ENCODE measurements at regions not wholly inside any gene's neighbourhood (a gene's known extent, or its start where the extent isn't known, plus 50 kb on each side); places are given as distances from the start of the nearest gene placed in this dataset.

GRCh38 chr12:24480766-24481449, 468.0 kb downstream of the BCAT1 start:
- POLR2A ChIA-PET, result no interaction called here
- intact Hi-C loops (cut with micrococcal nuclease; ENCODE audit: unreplicated experiment) (no loop called here), in situ Hi-C loops (cut with HindIII; ENCODE audit: low pct_unique_long_range_greater_than_20kb, low sequenced_read_pairs) (no loop called here)
- H3K9me3 ChIP-seq (ENCODE audit: control insufficient read depth, insufficient read depth, low read depth, low read length), result no peaks in the 10 kb centered on the region
- H3K27me3 ChIP-seq (ENCODE audit: control insufficient read depth, insufficient read depth, low read length), result no peaks in the 10 kb centered on the region
- CTCF ChIA-PET, result no interaction called here
- H3K36me3 ChIP-seq (ENCODE audit: control insufficient read depth, insufficient read depth, low read length), result no peaks in the 10 kb centered on the region
- TF ChIP-seq TCF7L2 (IDR thresholded peaks at IDR 0.05; ENCODE audit: low read depth, low read length) (no peak), SIN3A (IDR thresholded peaks at IDR 0.05; ENCODE audit: borderline replicate concordance, insufficient read depth, low read depth, low read length) (no peak), POLR2AphosphoS5 (IDR thresholded peaks at IDR 0.05; ENCODE audit: low read depth, low read length) (no peak)
- TF ChIP-seq, protein P1, sequence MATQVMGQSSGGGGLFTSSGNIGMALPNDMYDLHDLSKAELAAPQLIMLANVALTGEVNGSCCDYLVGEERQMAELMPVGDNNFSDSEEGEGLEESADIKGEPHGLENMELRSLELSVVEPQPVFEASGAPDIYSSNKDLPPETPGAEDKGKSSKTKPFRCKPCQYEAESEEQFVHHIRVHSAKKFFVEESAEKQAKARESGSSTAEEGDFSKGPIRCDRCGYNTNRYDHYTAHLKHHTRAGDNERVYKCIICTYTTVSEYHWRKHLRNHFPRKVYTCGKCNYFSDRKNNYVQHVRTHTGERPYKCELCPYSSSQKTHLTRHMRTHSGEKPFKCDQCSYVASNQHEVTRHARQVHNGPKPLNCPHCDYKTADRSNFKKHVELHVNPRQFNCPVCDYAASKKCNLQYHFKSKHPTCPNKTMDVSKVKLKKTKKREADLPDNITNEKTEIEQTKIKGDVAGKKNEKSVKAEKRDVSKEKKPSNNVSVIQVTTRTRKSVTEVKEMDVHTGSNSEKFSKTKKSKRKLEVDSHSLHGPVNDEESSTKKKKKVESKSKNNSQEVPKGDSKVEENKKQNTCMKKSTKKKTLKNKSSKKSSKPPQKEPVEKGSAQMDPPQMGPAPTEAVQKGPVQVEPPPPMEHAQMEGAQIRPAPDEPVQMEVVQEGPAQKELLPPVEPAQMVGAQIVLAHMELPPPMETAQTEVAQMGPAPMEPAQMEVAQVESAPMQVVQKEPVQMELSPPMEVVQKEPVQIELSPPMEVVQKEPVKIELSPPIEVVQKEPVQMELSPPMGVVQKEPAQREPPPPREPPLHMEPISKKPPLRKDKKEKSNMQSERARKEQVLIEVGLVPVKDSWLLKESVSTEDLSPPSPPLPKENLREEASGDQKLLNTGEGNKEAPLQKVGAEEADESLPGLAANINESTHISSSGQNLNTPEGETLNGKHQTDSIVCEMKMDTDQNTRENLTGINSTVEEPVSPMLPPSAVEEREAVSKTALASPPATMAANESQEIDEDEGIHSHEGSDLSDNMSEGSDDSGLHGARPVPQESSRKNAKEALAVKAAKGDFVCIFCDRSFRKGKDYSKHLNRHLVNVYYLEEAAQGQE (IDR thresholded peaks at IDR 0.05; ENCODE audit: insufficient read depth in 1 of 2, low read depth in 2 of 2, low read length in 1 of 2), result no peak
- H3K27ac ChIP-seq (ENCODE audit: low read length), result no peak overlapping the region
- H3K4me1 ChIP-seq (ENCODE audit: control insufficient read depth, insufficient read depth, low read length), result no peaks in the 10 kb centered on the region
- BruUV-seq (replicated peaks), result no TSS peak
- no peak for ATAC-seq
- DNase-seq (ENCODE audit: low read depth, low spot score), result no peak
- no peak overlapping the region for H3K4me3 ChIP-seq (ENCODE audit: low read depth in 2 of 2, low read length in 2 of 2)

GRCh38 chr12:24479131-24479530, 469.8 kb downstream of the BCAT1 start:
- no peak overlapping the region for H3K27ac ChIP-seq (ENCODE audit: low read length)
- H3K4me1 ChIP-seq (ENCODE audit: control insufficient read depth, insufficient read depth, low read length), result no peaks in the 10 kb centered on the region
- H3K36me3 ChIP-seq (ENCODE audit: control insufficient read depth, insufficient read depth, low read length), result no peaks in the 10 kb centered on the region
- no peak for DNase-seq (ENCODE audit: low read depth, low spot score)
- no peak for TF ChIP-seq SIN3A (IDR thresholded peaks at IDR 0.05; ENCODE audit: borderline replicate concordance, insufficient read depth, low read depth, low read length)
- TF ChIP-seq POLR2AphosphoS5 (IDR thresholded peaks at IDR 0.05; ENCODE audit: low read depth, low read length), result no peak
- TF ChIP-seq, protein P1 (IDR thresholded peaks at IDR 0.05; ENCODE audit: insufficient read depth in 1 of 2, low read depth in 2 of 2, low read length in 1 of 2), result no peak
- TF ChIP-seq, protein P2, sequence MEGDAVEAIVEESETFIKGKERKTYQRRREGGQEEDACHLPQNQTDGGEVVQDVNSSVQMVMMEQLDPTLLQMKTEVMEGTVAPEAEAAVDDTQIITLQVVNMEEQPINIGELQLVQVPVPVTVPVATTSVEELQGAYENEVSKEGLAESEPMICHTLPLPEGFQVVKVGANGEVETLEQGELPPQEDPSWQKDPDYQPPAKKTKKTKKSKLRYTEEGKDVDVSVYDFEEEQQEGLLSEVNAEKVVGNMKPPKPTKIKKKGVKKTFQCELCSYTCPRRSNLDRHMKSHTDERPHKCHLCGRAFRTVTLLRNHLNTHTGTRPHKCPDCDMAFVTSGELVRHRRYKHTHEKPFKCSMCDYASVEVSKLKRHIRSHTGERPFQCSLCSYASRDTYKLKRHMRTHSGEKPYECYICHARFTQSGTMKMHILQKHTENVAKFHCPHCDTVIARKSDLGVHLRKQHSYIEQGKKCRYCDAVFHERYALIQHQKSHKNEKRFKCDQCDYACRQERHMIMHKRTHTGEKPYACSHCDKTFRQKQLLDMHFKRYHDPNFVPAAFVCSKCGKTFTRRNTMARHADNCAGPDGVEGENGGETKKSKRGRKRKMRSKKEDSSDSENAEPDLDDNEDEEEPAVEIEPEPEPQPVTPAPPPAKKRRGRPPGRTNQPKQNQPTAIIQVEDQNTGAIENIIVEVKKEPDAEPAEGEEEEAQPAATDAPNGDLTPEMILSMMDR (IDR thresholded peaks at IDR 0.05), result no peak
- no peak for TF ChIP-seq TCF7L2 (IDR thresholded peaks at IDR 0.05; ENCODE audit: low read depth, low read length)
- intact Hi-C loops (cut with micrococcal nuclease; ENCODE audit: unreplicated experiment) (no loop called here), in situ Hi-C loops (cut with HindIII; ENCODE audit: low pct_unique_long_range_greater_than_20kb, low sequenced_read_pairs) (no loop called here)
- ChIA-PET CTCF (no interaction called here), POLR2A (no interaction called here)
- no peak overlapping the region for H3K4me3 ChIP-seq (ENCODE audit: low read depth in 2 of 2, low read length in 2 of 2)
- ATAC-seq, result no peak
- no peaks in the 10 kb centered on the region for H3K27me3 ChIP-seq (ENCODE audit: control insufficient read depth, insufficient read depth, low read length)
- no peaks in the 10 kb centered on the region for H3K9me3 ChIP-seq (ENCODE audit: control insufficient read depth, insufficient read depth, low read depth, low read length)
- BruUV-seq (replicated peaks), result no TSS peak

Measured in Panc1 (cell line).